ENCODE measurements at regions not wholly inside any gene's neighbourhood (a gene's known extent, or its start where the extent isn't known, plus 50 kb on each side); places are given as distances from the start of the nearest gene placed in this dataset.
A peak's percentile ranks its signal among the peaks of the same experiment; 100 is the strongest.
"Not testable (repeated sequence)": the region's sequence is repeated elsewhere in the genome, so short reads cannot be mapped to it uniquely, and the experiment has no call there.

DNA sequence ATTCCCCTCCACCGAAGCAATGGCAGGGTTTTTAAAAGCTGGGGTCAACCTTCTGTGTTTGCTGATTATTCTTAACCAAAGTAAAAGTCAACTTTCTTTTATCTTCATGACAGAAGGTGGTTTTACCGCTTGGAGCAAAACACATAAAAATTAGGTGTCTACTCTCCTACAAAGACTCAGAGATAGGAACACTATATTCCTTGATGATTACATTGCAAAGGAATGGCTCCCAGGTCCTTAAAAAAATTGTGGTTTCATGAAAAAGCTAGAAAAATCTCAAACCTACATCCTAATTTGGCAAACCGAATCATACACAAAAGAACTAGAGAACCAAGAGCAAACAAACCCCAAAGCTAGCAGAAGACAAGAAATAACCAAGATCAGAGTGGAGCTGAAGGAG is 760.4 kb upstream of the PCDH20 start:
- Histone ChIP-seq H3K9me3 (replicated peaks; ENCODE audit: control insufficient read depth, low read depth, low read length) (no peaks in the 10 kb centered on the region), H3K27ac (ENCODE audit: low read length) (no peak overlapping the region), H3K36me3 (ENCODE audit: control insufficient read depth, insufficient read depth, low read length) (no peaks in the 10 kb centered on the region), H3K4me3 (ENCODE audit: low read length) (no peak overlapping the region), H3K27me3 (ENCODE audit: control insufficient read depth, insufficient read depth, low read length) (no peaks in the 10 kb centered on the region), H3K4me1 (ENCODE audit: control insufficient read depth, insufficient read depth, low read length) (no peaks in the 10 kb centered on the region)
- DNase-seq, result no peak
- WGBS (ENCODE audit: insufficient coverage), result no CpG with 5 or more reads among the region's 3 CpGs

DNA sequence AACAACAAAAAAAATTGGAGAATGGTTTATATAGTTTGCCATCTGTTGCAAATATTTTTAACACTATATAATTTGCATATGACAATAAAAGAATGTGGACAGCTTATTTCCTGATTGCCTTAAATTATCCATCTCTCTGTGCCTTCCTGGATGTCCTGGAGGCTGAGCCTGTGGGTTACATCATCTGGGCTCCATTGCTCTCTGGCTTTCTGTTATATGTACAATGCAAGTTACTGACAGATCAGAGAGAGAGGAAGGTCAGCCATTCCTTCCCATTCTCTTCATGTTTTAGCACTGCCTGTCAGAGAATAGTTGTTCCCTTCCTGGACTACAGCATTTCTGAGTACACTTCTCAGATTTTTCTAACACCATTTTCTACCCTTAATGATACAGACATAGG is 758.3 kb upstream of the PCDH20 start:
- Histone ChIP-seq H3K4me1 (ENCODE audit: control insufficient read depth, insufficient read depth, low read length) (no peaks in the 10 kb centered on the region), H3K9me3 (replicated peaks; ENCODE audit: control insufficient read depth, low read depth, low read length) (peaks cover 2% of the 10 kb centered on the region), H3K36me3 (ENCODE audit: control insufficient read depth, insufficient read depth, low read length) (no peaks in the 10 kb centered on the region), H3K27me3 (ENCODE audit: control insufficient read depth, insufficient read depth, low read length) (no peaks in the 10 kb centered on the region), H3K4me3 (ENCODE audit: low read length) (no peak overlapping the region), H3K27ac (ENCODE audit: low read length) (no peak overlapping the region)
- no peak for DNase-seq

- no peak overlapping the region for H3K4me3 ChIP-seq (ENCODE audit: low read length)
- H3K27me3 ChIP-seq (ENCODE audit: control insufficient read depth, insufficient read depth, low read length), result no peaks in the 10 kb centered on the region
- no peaks in the 10 kb centered on the region for H3K4me1 ChIP-seq (ENCODE audit: control insufficient read depth, insufficient read depth, low read length)
- H3K27ac ChIP-seq (ENCODE audit: low read length), result no peak overlapping the region
- no peak for DNase-seq
- H3K36me3 ChIP-seq (ENCODE audit: control insufficient read depth, insufficient read depth, low read length), result no peaks in the 10 kb centered on the region
- H3K9me3 ChIP-seq (replicated peaks; ENCODE audit: control insufficient read depth, low read depth, low read length), result peaks cover 2% of the 10 kb centered on the region
- WGBS (ENCODE audit: insufficient coverage), result no CpG with 5 or more reads among the region's 2 CpGs
Observed at GRCh38 chr13:62171697-62172096, 756.0 kb upstream of the PCDH20 start.

DNA sequence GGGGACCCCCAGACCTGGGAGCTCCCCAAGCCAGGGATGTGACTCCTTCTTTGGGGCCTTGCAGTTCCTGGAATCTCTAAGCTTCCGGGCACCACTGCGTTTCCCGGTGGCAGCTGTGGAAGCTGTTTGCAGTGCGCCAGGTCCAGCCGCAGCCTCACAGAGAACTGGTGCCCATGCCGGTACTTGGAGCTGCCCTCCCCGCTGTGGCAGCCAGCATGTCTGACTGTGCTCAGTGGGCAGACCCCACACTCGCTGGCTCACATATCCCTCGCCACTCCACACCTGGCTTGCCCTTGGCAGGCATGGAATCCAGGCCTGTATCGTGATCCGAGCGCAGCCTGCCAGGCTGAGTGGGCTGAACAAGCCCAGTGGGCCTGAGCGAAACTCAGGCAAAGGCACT is 753.2 kb upstream of the PCDH20 start:
- DNase-seq, result no peak
- Histone ChIP-seq H3K36me3 (ENCODE audit: control insufficient read depth, insufficient read depth, low read length) (no peaks in the 10 kb centered on the region), H3K4me1 (ENCODE audit: control insufficient read depth, insufficient read depth, low read length) (no peaks in the 10 kb centered on the region)

GRCh38 chr13:62167650-62168172 is 752.1 kb upstream of the PCDH20 start:
- WGBS (ENCODE audit: insufficient coverage), result 86% methylated on average over 10 of the region's 12 CpGs
- Histone ChIP-seq H3K9me3 (replicated peaks; ENCODE audit: control insufficient read depth, low read depth, low read length) (peaks cover 2% of the 10 kb centered on the region), H3K27ac (ENCODE audit: low read length) (no peak overlapping the region), H3K4me3 (ENCODE audit: low read length) (no peak overlapping the region), H3K4me1 (ENCODE audit: control insufficient read depth, insufficient read depth, low read length) (no peaks in the 10 kb centered on the region), H3K27me3 (ENCODE audit: control insufficient read depth, insufficient read depth, low read length) (no peaks in the 10 kb centered on the region), H3K36me3 (ENCODE audit: control insufficient read depth, insufficient read depth, low read length) (no peaks in the 10 kb centered on the region)
- DNase-seq, result no peak

More for the DNA sequence above, 753.2 kb upstream of the PCDH20 start:
- no peak overlapping the region for H3K27ac ChIP-seq (ENCODE audit: low read length)
- H3K27me3 ChIP-seq (ENCODE audit: control insufficient read depth, insufficient read depth, low read length), result no peaks in the 10 kb centered on the region
- peaks cover 2% of the 10 kb centered on the region for H3K9me3 ChIP-seq (replicated peaks; ENCODE audit: control insufficient read depth, low read depth, low read length)
- no peak overlapping the region for H3K4me3 ChIP-seq (ENCODE audit: low read length)
- WGBS (ENCODE audit: insufficient coverage), result 92% methylated on average over 12 of the region's 13 CpGs

- no peak overlapping the region for H3K27ac ChIP-seq (ENCODE audit: low read length)
- no peaks in the 10 kb centered on the region for H3K4me1 ChIP-seq (ENCODE audit: control insufficient read depth, insufficient read depth, low read length)
- no peaks in the 10 kb centered on the region for H3K27me3 ChIP-seq (ENCODE audit: control insufficient read depth, insufficient read depth, low read length)
- H3K9me3 ChIP-seq (replicated peaks; ENCODE audit: control insufficient read depth, low read depth, low read length), result no peaks in the 10 kb centered on the region
- WGBS (ENCODE audit: insufficient coverage), result no CpG with 5 or more reads among the region's 2 CpGs
- no peak for DNase-seq
- H3K36me3 ChIP-seq (ENCODE audit: control insufficient read depth, insufficient read depth, low read length), result no peaks in the 10 kb centered on the region
- no peak overlapping the region for H3K4me3 ChIP-seq (ENCODE audit: low read length)
Observed at GRCh38 chr13:62162860-62163259, 747.2 kb upstream of the PCDH20 start.

GRCh38 chr13:62158520-62158919 is 742.9 kb upstream of the PCDH20 start:
- Histone ChIP-seq H3K9me3 (replicated peaks; ENCODE audit: control insufficient read depth, low read depth, low read length) (peaks cover 12% of the 10 kb centered on the region), H3K27me3 (ENCODE audit: control insufficient read depth, insufficient read depth, low read length) (no peaks in the 10 kb centered on the region), H3K27ac (ENCODE audit: low read length) (no peak overlapping the region), H3K36me3 (ENCODE audit: control insufficient read depth, insufficient read depth, low read length) (no peaks in the 10 kb centered on the region), H3K4me3 (ENCODE audit: low read length) (no peak overlapping the region), H3K4me1 (ENCODE audit: control insufficient read depth, insufficient read depth, low read length) (no peaks in the 10 kb centered on the region)
- DNase-seq, result no peak
- no CpG with 5 or more reads among the region's 3 CpGs for WGBS (ENCODE audit: insufficient coverage)

DNA sequence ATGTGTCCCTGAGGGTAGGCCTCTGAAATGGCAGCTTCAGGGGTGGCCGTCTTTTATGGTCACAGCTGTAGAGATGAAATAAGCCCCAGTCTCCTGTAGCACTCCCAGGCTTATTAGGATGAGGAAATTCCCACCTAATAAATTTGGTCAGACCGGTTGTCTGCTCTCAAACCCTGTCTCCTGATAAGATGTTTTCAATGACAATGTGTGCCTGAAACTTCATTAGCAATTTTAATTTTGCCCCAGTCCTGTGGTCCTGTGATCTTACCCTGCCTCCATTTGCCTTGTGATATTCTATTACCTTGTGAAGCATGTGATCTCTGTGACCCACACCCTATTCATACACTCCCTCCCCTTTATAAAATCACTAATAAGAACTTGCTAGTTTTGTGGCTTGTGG is 736.1 kb upstream of the PCDH20 start:
- H3K27me3 ChIP-seq (ENCODE audit: control insufficient read depth, insufficient read depth, low read length); H3K4me1 ChIP-seq (ENCODE audit: control insufficient read depth, insufficient read depth, low read length); DNase-seq; H3K4me3 ChIP-seq (ENCODE audit: low read length); H3K36me3 ChIP-seq (ENCODE audit: control insufficient read depth, insufficient read depth, low read length); H3K27ac ChIP-seq (ENCODE audit: low read length): not testable (repeated sequence)
- H3K9me3 ChIP-seq (replicated peaks; ENCODE audit: control insufficient read depth, low read depth, low read length), result peaks cover 28% of the 10 kb centered on the region
- WGBS (ENCODE audit: insufficient coverage), result 80% methylated on average over 1 of the region's 2 CpGs

DNA sequence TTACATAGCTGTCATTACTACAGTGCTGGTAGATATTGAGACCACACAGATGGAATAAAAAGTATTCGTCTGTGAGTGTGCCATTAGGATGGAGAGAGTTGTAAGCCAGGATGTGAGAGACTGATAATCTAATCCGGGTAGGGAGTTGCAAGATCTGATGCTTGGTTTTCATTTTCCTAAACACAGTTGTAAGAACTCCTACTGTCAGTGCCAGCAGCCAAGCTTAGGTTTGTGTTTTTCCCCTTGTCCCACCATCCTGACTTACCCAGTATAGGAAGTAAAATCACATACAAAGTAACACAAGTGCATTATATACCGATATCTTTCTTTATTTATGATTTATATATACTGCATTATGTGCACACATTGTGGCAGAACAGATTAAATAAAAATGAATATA is 726.4 kb upstream of the PCDH20 start:
- WGBS (ENCODE audit: insufficient coverage), result no CpG with 5 or more reads among the region's 3 CpGs

DNA sequence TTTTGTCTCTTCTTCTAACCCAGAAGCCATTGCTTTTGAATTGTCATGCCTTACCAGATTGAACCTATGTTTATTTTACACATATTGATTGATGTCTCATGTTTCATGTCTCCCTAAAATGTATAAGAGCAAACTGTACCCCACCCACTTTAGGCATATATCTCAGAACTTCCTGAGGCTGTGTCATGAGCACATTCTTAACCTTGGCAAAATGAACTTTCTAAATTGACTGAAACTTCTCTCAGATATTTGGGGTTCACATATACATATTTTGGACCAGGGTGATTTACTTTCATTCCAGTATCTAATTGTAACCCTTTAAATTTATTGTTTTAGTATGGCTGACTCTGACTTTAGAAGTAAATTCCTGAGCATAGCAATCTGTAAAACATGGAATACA is 723.9 kb upstream of the PCDH20 start:
- peaks cover 2% of the 10 kb centered on the region for H3K4me1 ChIP-seq (ENCODE audit: control insufficient read depth, insufficient read depth, low read length)
- H3K4me3 ChIP-seq (ENCODE audit: low read length), result no peak overlapping the region

More for the DNA sequence above, 726.4 kb upstream of the PCDH20 start:
- DNase-seq, result no peak
- Histone ChIP-seq H3K36me3 (ENCODE audit: control insufficient read depth, insufficient read depth, low read length) (no peaks in the 10 kb centered on the region), H3K4me1 (ENCODE audit: control insufficient read depth, insufficient read depth, low read length) (peaks cover 2% of the 10 kb centered on the region), H3K27ac (ENCODE audit: low read length) (no peak overlapping the region), H3K27me3 (ENCODE audit: control insufficient read depth, insufficient read depth, low read length) (no peaks in the 10 kb centered on the region), H3K9me3 (replicated peaks; ENCODE audit: control insufficient read depth, low read depth, low read length) (peaks cover 15% of the 10 kb centered on the region), H3K4me3 (ENCODE audit: low read length) (no peak overlapping the region)

DNA sequence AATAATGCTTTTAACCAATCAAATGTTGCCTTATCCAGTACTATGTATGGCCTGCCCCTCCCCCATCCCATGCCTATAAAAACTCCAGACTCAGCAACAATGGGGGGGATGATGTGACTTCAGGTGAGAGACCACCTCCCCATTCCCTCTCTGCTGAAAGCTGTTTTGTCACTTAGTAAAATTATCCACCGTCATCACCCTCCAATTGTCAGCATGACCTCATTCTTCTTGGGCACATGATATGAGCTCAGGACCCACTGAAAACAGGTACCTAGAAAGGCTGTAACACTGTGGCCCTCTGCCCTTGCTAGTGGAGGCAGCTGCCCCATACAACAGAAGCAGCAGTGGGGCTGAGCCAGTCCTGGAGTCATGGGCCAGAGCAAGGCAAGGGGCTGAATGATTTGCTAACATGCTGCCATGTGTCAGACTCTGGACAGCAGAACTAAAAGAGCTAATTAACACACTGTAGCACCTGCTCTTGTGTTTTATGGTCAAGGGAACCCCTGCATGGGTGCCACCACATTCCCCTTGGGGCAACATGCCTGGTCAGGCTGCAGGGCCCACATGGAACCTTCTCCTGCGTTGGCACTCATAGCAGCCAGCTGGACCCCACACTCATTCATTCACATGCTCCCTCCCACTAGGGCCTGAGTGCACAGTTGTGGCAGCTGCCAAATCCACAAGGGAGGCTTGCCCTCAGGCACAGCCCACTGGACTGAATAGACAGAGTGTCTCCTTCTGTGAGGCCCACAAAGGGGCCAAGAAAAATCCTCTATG is 722.2 kb upstream of the PCDH20 start:
- Histone ChIP-seq H3K36me3 (ENCODE audit: control insufficient read depth, insufficient read depth, low read length) (no peaks in the 10 kb centered on the region), H3K9me3 (replicated peaks; ENCODE audit: control insufficient read depth, low read depth, low read length) (peaks cover 10% of the 10 kb centered on the region), H3K27me3 (ENCODE audit: control insufficient read depth, insufficient read depth, low read length) (no peaks in the 10 kb centered on the region), H3K4me3 (ENCODE audit: low read length) (no peak overlapping the region), H3K4me1 (ENCODE audit: control insufficient read depth, insufficient read depth, low read length) (peaks cover 2% of the 10 kb centered on the region), H3K27ac (ENCODE audit: low read length) (no peak overlapping the region)
- peak; percentile 4 for DNase-seq
- WGBS (ENCODE audit: insufficient coverage), result 75% methylated on average over 2 of the region's 2 CpGs

More for the DNA sequence above, 723.9 kb upstream of the PCDH20 start:
- no peaks in the 10 kb centered on the region for H3K36me3 ChIP-seq (ENCODE audit: control insufficient read depth, insufficient read depth, low read length)
- H3K27ac ChIP-seq (ENCODE audit: low read length), result no peak overlapping the region
- no peak for DNase-seq
- peaks cover 11% of the 10 kb centered on the region for H3K9me3 ChIP-seq (replicated peaks; ENCODE audit: control insufficient read depth, low read depth, low read length)
- H3K27me3 ChIP-seq (ENCODE audit: control insufficient read depth, insufficient read depth, low read length), result no peaks in the 10 kb centered on the region
